Mucosa of rectum (tissue), 2 donors: ENCODE measurements at regions not wholly inside any gene's neighbourhood (a gene's known extent, or its start where the extent isn't known, plus 50 kb on each side); places are given as distances from the start of the nearest gene placed in this dataset.
"Not testable (repeated sequence)": the region's sequence is repeated elsewhere in the genome, so short reads cannot be mapped to it uniquely, and the experiment has no call there.

Experiments
- H3K27ac ChIP-seq, 2 donors: one replicate each; pipeline ENCODE4 v1.7.0; 2013; ENCODE audit warnings: inconsistent platforms in 2 of 2, low read depth in 2 of 2, low read length in 2 of 2
- H3K27me3 ChIP-seq, 2 donors: one replicate each; pipeline ENCODE4 v1.7.0; 2013; ENCODE audit warnings: low read length in 2 of 2; ENCODE audit not compliant: control insufficient read depth in 2 of 2, insufficient read depth in 2 of 2
- H3K36me3 ChIP-seq, 2 donors: one replicate each; pipeline ENCODE4 v1.7.0; 2013; ENCODE audit warnings: low read length in 2 of 2; ENCODE audit not compliant: control insufficient read depth in 2 of 2, insufficient read depth in 2 of 2
- H3K4me1 ChIP-seq, 2 donors: one replicate each; pipeline ENCODE4 v1.7.0; 2013; ENCODE audit warnings: low read length in 2 of 2, mild to moderate bottlenecking in 1 of 2; ENCODE audit not compliant: control insufficient read depth in 2 of 2, insufficient read depth in 2 of 2
- H3K4me3 ChIP-seq, 2 donors: one replicate each; pipeline ENCODE4 v1.7.0; 2013; ENCODE audit warnings: low read length in 2 of 2
- H3K9ac ChIP-seq, 2 donors: one replicate each; pipeline ENCODE4 v1.7.0; 2013; ENCODE audit warnings: low read length in 2 of 2, low read depth in 1 of 2, mild to moderate bottlenecking in 1 of 2
- H3K9me3 ChIP-seq, 2 donors: one replicate each; pipeline ENCODE4 v1.7.0; 2013; ENCODE audit warnings: low read length in 2 of 2; ENCODE audit not compliant: control insufficient read depth in 2 of 2
- donor health status: healthy.
- donor health status: Normal muscosa, but diverticular disease.

- Histone ChIP-seq H3K9me3 (no peaks in the 10 kb centered on the region), H3K27me3 (peaks cover 8 to 9% of the 10 kb centered on the region in 2 donors), H3K4me1 (no peaks in the 10 kb centered on the region), H3K9ac (no peak overlapping the region), H3K27ac (no peak overlapping the region), H3K36me3 (no peaks in the 10 kb centered on the region), H3K4me3 (no peak overlapping the region)
These were observed 75.2 kb upstream of the PRKX start for GRCh38 chrX:3788494-3789233.

DNA sequence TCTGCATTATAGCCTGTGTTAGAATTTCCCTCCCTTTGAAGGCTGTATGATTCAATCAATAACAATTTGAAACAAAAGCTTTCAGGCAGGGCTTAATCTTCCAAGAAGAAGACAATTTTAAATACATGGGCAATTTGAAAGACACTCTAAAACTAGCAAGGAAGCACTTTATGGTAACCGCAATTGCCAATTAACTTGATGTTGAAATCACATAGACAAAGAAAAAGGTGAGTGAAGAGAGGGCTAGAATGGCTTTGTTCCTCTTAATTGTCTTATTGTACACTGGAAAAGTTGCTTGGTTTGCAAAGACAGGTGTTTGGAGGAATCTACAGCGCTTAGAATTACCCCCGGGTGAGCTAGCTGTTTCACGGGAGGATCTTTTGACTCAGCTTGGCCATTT, 74.4 kb upstream of the PRKX start:
- H3K4me1 ChIP-seq: no peaks in the 10 kb centered on the region
- peaks cover 8 to 9% of the 10 kb centered on the region in 2 donors for H3K27me3 ChIP-seq
- no peaks in the 10 kb centered on the region for H3K9me3 ChIP-seq
- no peaks in the 10 kb centered on the region for H3K36me3 ChIP-seq
- H3K9ac ChIP-seq: no peak overlapping the region
- no peak overlapping the region for H3K4me3 ChIP-seq
- H3K27ac ChIP-seq: no peak overlapping the region

DNA sequence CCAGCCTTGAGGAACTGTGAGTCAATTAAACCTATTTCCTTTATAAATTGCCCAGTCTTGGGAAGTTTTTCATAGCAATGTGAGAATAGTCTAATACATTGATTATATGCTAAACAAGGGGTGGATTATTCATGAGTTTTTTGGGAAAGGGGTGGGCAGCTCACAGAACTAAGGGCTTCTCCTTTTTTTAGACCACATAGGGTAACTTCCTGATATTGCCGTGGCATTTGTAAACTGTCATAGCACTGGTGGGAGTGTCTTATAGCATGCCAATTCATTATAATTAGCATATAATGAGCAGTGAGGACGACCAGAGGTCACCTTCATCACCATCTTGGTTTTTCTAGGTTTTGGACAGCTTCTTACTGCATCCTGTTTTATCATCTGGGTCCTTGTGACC, 72.4 kb upstream of the PRKX start:
- not testable (repeated sequence) for H3K9me3 ChIP-seq, H3K27ac ChIP-seq

GRCh38 chrX:3780564-3780963, 67.1 kb upstream of the PRKX start:
- Histone ChIP-seq H3K9ac (no peak overlapping the region), H3K27ac (no peak overlapping the region), H3K27me3 (no peaks in the 10 kb centered on the region)

More for the DNA sequence above, 72.4 kb upstream of the PRKX start:
- H3K36me3 ChIP-seq, H3K4me1 ChIP-seq, H3K9ac ChIP-seq, H3K27me3 ChIP-seq, H3K4me3 ChIP-seq: not testable (repeated sequence)

GRCh38 chrX:3779546-3779945, 66.1 kb upstream of the PRKX start:
- Histone ChIP-seq H3K27ac (no peak overlapping the region), H3K9me3 (no peaks in the 10 kb centered on the region), H3K4me3 (no peak overlapping the region), H3K27me3 (no peaks in the 10 kb centered on the region), H3K36me3 (no peaks in the 10 kb centered on the region), H3K4me1 (no peaks in the 10 kb centered on the region), H3K9ac (no peak overlapping the region)

More at GRCh38 chrX:3780564-3780963, 67.1 kb upstream of the PRKX start:
- no peaks in the 10 kb centered on the region for H3K4me1 ChIP-seq
- no peak overlapping the region for H3K4me3 ChIP-seq
- H3K36me3 ChIP-seq: no peaks in the 10 kb centered on the region
- no peaks in the 10 kb centered on the region for H3K9me3 ChIP-seq

DNA sequence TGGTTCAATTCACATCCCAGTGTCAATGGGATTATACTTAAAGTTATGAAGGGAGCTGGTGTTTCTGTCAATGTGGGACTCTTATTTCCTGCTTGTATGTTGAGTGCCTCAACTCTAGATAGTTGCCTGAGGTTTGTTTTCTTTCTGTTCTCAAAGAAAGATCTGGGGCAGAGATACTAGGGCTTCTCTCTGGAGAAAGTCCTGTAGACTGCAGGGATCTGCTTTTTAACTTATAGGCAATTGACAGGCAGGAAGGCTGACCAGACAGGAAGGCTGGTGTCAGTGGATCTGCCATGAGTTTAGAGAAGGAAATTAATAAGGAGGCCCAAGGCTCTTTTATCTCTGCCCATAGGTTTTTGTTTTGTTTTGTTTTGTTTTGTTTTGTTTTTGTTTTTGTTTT, 64.0 kb upstream of the PRKX start:
- Histone ChIP-seq H3K9me3 (no peaks in the 10 kb centered on the region), H3K4me1 (no peaks in the 10 kb centered on the region), H3K9ac (no peak overlapping the region), H3K4me3 (no peak overlapping the region), H3K27me3 (no peaks in the 10 kb centered on the region), H3K27ac (no peak overlapping the region), H3K36me3 (no peaks in the 10 kb centered on the region)

DNA sequence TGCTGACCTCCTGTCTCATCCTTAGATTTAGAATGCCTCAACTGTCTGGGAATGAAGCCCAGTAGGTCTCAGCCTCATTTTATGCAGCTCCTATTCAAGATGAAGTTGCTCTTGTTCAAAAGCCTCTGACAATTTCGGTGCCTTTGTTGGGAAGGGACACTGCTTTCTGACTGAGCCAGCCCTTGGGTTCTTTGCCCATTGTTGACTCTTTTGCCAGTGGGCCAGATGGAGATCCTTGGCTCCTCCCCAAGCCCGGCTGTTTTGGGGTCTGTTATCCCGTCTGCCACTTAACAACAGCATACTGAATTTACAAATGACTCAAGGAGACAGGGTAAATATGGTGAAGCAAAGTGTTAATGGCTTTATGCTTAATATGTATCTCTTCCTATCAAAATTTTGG, 58.3 kb upstream of the PRKX start:
- no peaks in the 10 kb centered on the region for H3K36me3 ChIP-seq
- H3K4me3 ChIP-seq: no peak overlapping the region

GRCh38 chrX:3768881-3769280, 55.4 kb upstream of the PRKX start:
- Histone ChIP-seq H3K36me3 (no peaks in the 10 kb centered on the region), H3K4me3 (no peak overlapping the region), H3K27me3 (no peaks in the 10 kb centered on the region), H3K4me1 (no peaks in the 10 kb centered on the region), H3K9ac (no peak overlapping the region), H3K27ac (no peak overlapping the region), H3K9me3 (no peaks in the 10 kb centered on the region)

More for the DNA sequence above, 58.3 kb upstream of the PRKX start:
- H3K27ac ChIP-seq: no peak overlapping the region
- no peak overlapping the region for H3K9ac ChIP-seq
- no peaks in the 10 kb centered on the region for H3K27me3 ChIP-seq
- H3K9me3 ChIP-seq: no peaks in the 10 kb centered on the region
- H3K4me1 ChIP-seq: no peaks in the 10 kb centered on the region
